Trophoblast cell (in vitro differentiated cells and primary cell): ENCODE measurements at regions not wholly inside any gene's neighbourhood (a gene's known extent, or its start where the extent isn't known, plus 50 kb on each side); places are given as distances from the start of the nearest gene placed in this dataset.

ENCODE experiments used
- DNase-seq, 2 donors: peaks; one replicate each; pipeline ENCODE4 v3.0.0-alpha.2; 2016
- H2AFZ ChIP-seq: 2 replicates; pipeline ENCODE4 v1.6.1; 2013; ENCODE audit warnings: low read length, moderate library complexity, mild to moderate bottlenecking; ENCODE audit not compliant: insufficient read depth, poor library complexity
- H2AK5ac ChIP-seq: 2 replicates; pipeline ENCODE4 v1.6.1; 2013; ENCODE audit warnings: mild to moderate bottlenecking, low read length
- H2BK120ac ChIP-seq: 2 replicates; pipeline ENCODE4 v1.6.1; 2013; ENCODE audit warnings: low read length, mild to moderate bottlenecking, moderate library complexity; ENCODE audit not compliant: insufficient read depth, poor library complexity
- H2BK12ac ChIP-seq: 2 replicates; pipeline ENCODE4 v1.6.1; 2013; ENCODE audit warnings: mild to moderate bottlenecking, low read length, moderate library complexity
- H2BK5ac ChIP-seq: 2 replicates; pipeline ENCODE4 v1.6.1; 2013; ENCODE audit warnings: low read length, low read depth, moderate library complexity, mild to moderate bottlenecking; ENCODE audit not compliant: poor library complexity
- H3K14ac ChIP-seq: 2 replicates; pipeline ENCODE4 v1.6.1; 2013; ENCODE audit warnings: mild to moderate bottlenecking, low read length
- H3K18ac ChIP-seq: 2 replicates; pipeline ENCODE4 v1.6.1; 2013; ENCODE audit warnings: mild to moderate bottlenecking, low read length
- H3K23ac ChIP-seq: 2 replicates; pipeline ENCODE4 v1.6.1; 2013; ENCODE audit warnings: low read length
- H3K27ac ChIP-seq: 2 replicates; pipeline ENCODE4 v1.5.1; 2013; ENCODE audit warnings: low read depth, mild to moderate bottlenecking, inconsistent platforms, low read length, moderate library complexity
- H3K27me3 ChIP-seq: 2 replicates; pipeline ENCODE4 v1.6.1; 2013; ENCODE audit warnings: inconsistent platforms, mild to moderate bottlenecking, low read length, moderate library complexity; ENCODE audit not compliant: insufficient read depth
- H3K36me3 ChIP-seq, 2 experiments: 1 replicate in 1 of 2; 2 replicates in 1 of 2; pipeline ENCODE4 v1.6.1; 2013; ENCODE audit warnings: low read length in 2 of 2, mild to moderate bottlenecking in 2 of 2, moderate library complexity in 1 of 2; ENCODE audit not compliant: insufficient read depth in 2 of 2, control insufficient read depth in 1 of 2
- H3K4ac ChIP-seq: 2 replicates; pipeline ENCODE4 v1.6.1; 2013; ENCODE audit warnings: low read depth, mild to moderate bottlenecking, low read length, moderate library complexity
- H3K4me1 ChIP-seq, 2 experiments: 1 replicate in 1 of 2; 2 replicates in 1 of 2; pipeline ENCODE4 v1.6.1; 2013; ENCODE audit warnings: low read length in 2 of 2, mild to moderate bottlenecking in 2 of 2, moderate library complexity in 1 of 2; ENCODE audit not compliant: insufficient read depth in 2 of 2, control insufficient read depth in 1 of 2
- H3K4me2 ChIP-seq: 2 replicates; pipeline ENCODE4 v1.6.1; 2013; ENCODE audit warnings: inconsistent platforms, mild to moderate bottlenecking, low read length, moderate library complexity
- H3K4me3 ChIP-seq: 2 replicates; pipeline ENCODE4 v1.5.1; 2013; ENCODE audit warnings: mild to moderate bottlenecking, low read depth, low read length, inconsistent platforms
- H3K79me1 ChIP-seq: one replicate; pipeline ENCODE4 v1.6.1; 2013; ENCODE audit warnings: low read length
- H3K79me2 ChIP-seq: 2 replicates; pipeline ENCODE4 v1.6.1; 2013; ENCODE audit warnings: low read length, mild to moderate bottlenecking; ENCODE audit not compliant: control insufficient read depth, insufficient read depth, poor library complexity
- H3K9ac ChIP-seq: 2 replicates; pipeline ENCODE4 v1.6.1; 2013; ENCODE audit warnings: mild to moderate bottlenecking, low read length
- H3K9me3 ChIP-seq: 2 replicates; pipeline ENCODE4 v1.6.1; 2013; ENCODE audit warnings: low read depth, mild to moderate bottlenecking, control low read depth, inconsistent platforms, low read length; ENCODE audit not compliant: insufficient read depth
- H4K12ac ChIP-seq: 2 replicates; pipeline ENCODE4 v1.6.1; 2013; ENCODE audit warnings: low read depth, mild to moderate bottlenecking, low read length, moderate library complexity
- H4K8ac ChIP-seq: 2 replicates; pipeline ENCODE4 v1.6.1; 2013; ENCODE audit warnings: low read depth, mild to moderate bottlenecking, low read length, moderate library complexity
- H4K91ac ChIP-seq: one replicate; pipeline ENCODE4 v1.6.1; 2013; ENCODE audit warnings: low read depth, mild to moderate bottlenecking, low read length, moderate library complexity
- WGBS: extraction: QIAGEN DNeasy Blood & Tissue Kit; methylation state at CpG from one replicate; pipeline ENCODE4 v1.1.7; 2013; ENCODE audit warnings: missing lambda C conversion rate; ENCODE audit not compliant: insufficient read length, insufficient coverage; ENCODE audit errors: extremely low coverage; 5-methylcytosine and 5-hydroxymethylcytosine counted together

DNA sequence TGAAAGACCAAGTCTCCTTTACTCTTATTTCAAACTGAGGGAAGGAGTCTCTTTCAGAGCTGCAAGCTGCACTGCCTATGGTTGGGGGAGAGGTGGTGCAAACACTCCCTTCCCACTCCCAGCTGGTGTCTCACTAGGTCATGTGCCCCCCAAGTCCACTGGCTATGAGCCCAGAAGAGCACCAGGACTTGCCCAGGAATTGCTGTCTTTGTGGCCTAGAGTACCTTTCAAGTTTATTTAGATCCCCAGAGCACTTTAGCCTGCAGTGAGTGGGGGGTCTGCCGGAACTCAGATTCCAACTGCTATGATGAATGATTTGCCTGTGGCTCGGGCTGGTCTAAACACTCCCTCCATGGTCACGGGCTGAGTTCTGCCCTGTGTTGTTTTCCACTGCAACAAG, 192.6 kb upstream of the CITED2 start:
- peaks cover 15% of the 10 kb centered on the region for H3K79me1 ChIP-seq
- no peak overlapping the region for H3K18ac ChIP-seq
- H3K79me2 ChIP-seq: no peaks in the 10 kb centered on the region
- H3K27me3 ChIP-seq: no peaks in the 10 kb centered on the region
- H2BK120ac ChIP-seq: peak overlapping the region; percentile 50
- no peaks in the 10 kb centered on the region for H3K36me3 ChIP-seq
- no peak overlapping the region for H3K23ac ChIP-seq
- peak overlapping the region; percentile 10 for H2BK5ac ChIP-seq
- peaks cover 10 to 14% of the 10 kb centered on the region in 2 experiments for H3K4me1 ChIP-seq
- peak overlapping the region; percentile 20 for H2AK5ac ChIP-seq
- H3K9me3 ChIP-seq: no peaks in the 10 kb centered on the region
- WGBS: no CpG with 5 or more reads among the region's 3 CpGs
- no peak overlapping the region for H3K27ac ChIP-seq
- H3K4me2 ChIP-seq: no peak overlapping the region
- H4K12ac ChIP-seq: no peak overlapping the region
- H3K9ac ChIP-seq: no peak overlapping the region
- H4K91ac ChIP-seq: peak overlapping the region; percentile 39
- no peak overlapping the region for H3K4ac ChIP-seq
- H2BK12ac ChIP-seq: peak overlapping the region; percentile 10
- H3K14ac ChIP-seq: peak overlapping the region; percentile 22
- DNase-seq: no peak
- H3K4me3 ChIP-seq: no peak overlapping the region
- no peak overlapping the region for H4K8ac ChIP-seq
- no peak overlapping the region for H2AFZ ChIP-seq

- no CpG with 5 or more reads among the region's 1 CpG for WGBS
- Histone ChIP-seq H4K12ac (no peak overlapping the region), H3K4me3 (no peak overlapping the region)
These were observed 191.1 kb upstream of the CITED2 start for GRCh38 chr6:139565591-139565990.

DNA sequence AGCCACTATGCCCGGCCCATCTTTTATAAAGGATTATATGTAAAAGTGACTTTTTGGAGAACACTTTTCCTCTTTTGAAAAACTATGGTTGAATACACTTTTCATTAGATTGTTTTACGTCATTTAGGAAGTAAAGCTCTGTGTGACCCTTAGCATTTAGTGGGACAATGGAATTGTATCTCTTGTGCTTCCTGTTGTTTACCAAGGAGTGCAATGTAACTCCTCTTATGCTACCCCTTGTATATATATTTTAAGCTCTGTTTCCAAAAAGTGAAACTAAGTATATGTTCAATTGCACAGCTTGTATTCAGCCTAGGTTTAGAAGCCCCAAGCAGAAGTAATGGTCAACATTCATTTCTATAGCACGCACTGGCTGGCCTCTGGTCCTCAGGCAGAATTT, 183.1 kb upstream of the CITED2 start:
- Histone ChIP-seq H3K4ac (no peak overlapping the region), H3K27me3 (no peaks in the 10 kb centered on the region), H3K27ac (no peak overlapping the region), H2BK120ac (no peak overlapping the region), H2AFZ (no peak overlapping the region), H3K79me2 (no peaks in the 10 kb centered on the region), H4K8ac (no peak overlapping the region), H2AK5ac (no peak overlapping the region), H2BK12ac (no peak overlapping the region), H3K36me3 (no peaks in the 10 kb centered on the region), H4K91ac (no peak overlapping the region), H2BK5ac (no peak overlapping the region), H3K18ac (no peak overlapping the region), H3K79me1 (no peaks in the 10 kb centered on the region), H3K4me1 (no peaks in the 10 kb centered on the region), H4K12ac (no peak overlapping the region), H3K23ac (no peak overlapping the region), H3K14ac (no peak overlapping the region), H3K4me2 (no peak overlapping the region), H3K9ac (no peak overlapping the region), H3K9me3 (no peaks in the 10 kb centered on the region), H3K4me3 (no peak overlapping the region)
- no CpG with 5 or more reads among the region's 3 CpGs for WGBS
- DNase-seq: no peak

More at GRCh38 chr6:139565591-139565990, 191.1 kb upstream of the CITED2 start:
- Histone ChIP-seq H4K8ac (peak overlapping the region; percentile 33), H3K9me3 (no peaks in the 10 kb centered on the region), H3K4me1 (peaks cover 8 to 12% of the 10 kb centered on the region in 2 experiments), H4K91ac (no peak overlapping the region), H3K79me1 (peaks cover 15% of the 10 kb centered on the region), H2AFZ (no peak overlapping the region), H3K14ac (peak overlapping the region; percentile 40), H2BK12ac (peak overlapping the region; percentile 36), H2AK5ac (no peak overlapping the region), H3K27ac (no peak overlapping the region), H3K79me2 (no peaks in the 10 kb centered on the region), H3K27me3 (no peaks in the 10 kb centered on the region), H2BK120ac (no peak overlapping the region), H3K9ac (no peak overlapping the region), H3K36me3 (no peaks in the 10 kb centered on the region), H3K4ac (no peak overlapping the region), H3K4me2 (no peak overlapping the region), H3K18ac (no peak overlapping the region), H2BK5ac (peak overlapping the region; percentile 46), H3K23ac (no peak overlapping the region)
- no peak for DNase-seq

DNA sequence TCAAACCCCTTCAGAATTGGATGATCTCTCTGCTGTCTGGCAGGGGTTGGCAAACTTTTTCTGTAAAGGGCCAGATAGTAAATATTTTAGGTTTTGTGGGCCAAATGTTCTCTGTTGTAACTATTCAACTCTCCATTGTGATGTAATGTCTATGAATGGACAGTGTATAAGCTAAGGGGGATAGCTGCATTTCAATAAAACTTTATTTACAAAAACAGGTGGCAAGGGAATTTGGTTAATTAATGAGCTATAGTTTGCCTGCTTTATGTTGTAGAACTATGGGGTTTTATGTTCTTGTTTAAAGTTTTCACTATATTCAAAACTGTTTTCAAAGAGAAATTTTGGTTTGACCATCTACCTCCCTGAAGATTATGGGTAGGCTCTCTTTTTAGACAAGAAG, 182.1 kb upstream of the CITED2 start:
- H3K4me1 ChIP-seq: no peaks in the 10 kb centered on the region
- H2AK5ac ChIP-seq: no peak overlapping the region
- H4K91ac ChIP-seq: no peak overlapping the region
- no peak overlapping the region for H2AFZ ChIP-seq
- no peaks in the 10 kb centered on the region for H3K27me3 ChIP-seq
- H3K79me1 ChIP-seq: no peaks in the 10 kb centered on the region
- H4K12ac ChIP-seq: no peak overlapping the region
- H2BK120ac ChIP-seq: no peak overlapping the region
- H2BK12ac ChIP-seq: no peak overlapping the region
- H3K14ac ChIP-seq: no peak overlapping the region
- no peak overlapping the region for H3K4ac ChIP-seq
- no peaks in the 10 kb centered on the region for H3K9me3 ChIP-seq
- DNase-seq: no peak
- H2BK5ac ChIP-seq: no peak overlapping the region
- H3K4me2 ChIP-seq: no peak overlapping the region
- H3K9ac ChIP-seq: no peak overlapping the region
- H3K18ac ChIP-seq: no peak overlapping the region
- H3K23ac ChIP-seq: no peak overlapping the region
- no peaks in the 10 kb centered on the region for H3K79me2 ChIP-seq
- H4K8ac ChIP-seq: no peak overlapping the region
- no peaks in the 10 kb centered on the region for H3K36me3 ChIP-seq
- H3K27ac ChIP-seq: no peak overlapping the region
- no peak overlapping the region for H3K4me3 ChIP-seq
